Natural killer cell (primary cell): ENCODE measurements at regions not wholly inside any gene's neighbourhood (a gene's known extent, or its start where the extent isn't known, plus 50 kb on each side); places are given as distances from the start of the nearest gene placed in this dataset.

Experiments used
- ATAC-seq, 3 donors: fragments of 150-1000 bp in 2 of 3; fragments of 200-7000 bp in 1 of 3; cut with Tn5 transposase; 1 replicate in 1 of 3; 2 replicates in 2 of 3; pipeline ENCODE4 v1.10.0; 2021; ENCODE audit warnings: mild to moderate bottlenecking in 2 of 3, moderate library complexity in 2 of 3
- DNase-seq, 2 donors: peaks; one replicate each; pipeline versions ENCODE4 v3.0.0 to v3.0.0-alpha.2; 2013 to 2021; ENCODE audit warnings: mixed read lengths in 1 of 2
- H3K27ac ChIP-seq: one replicate; pipeline ENCODE4 v1.5.1; 2013; ENCODE audit warnings: mild to moderate bottlenecking, low read length
- H3K27me3 ChIP-seq: one replicate; pipeline ENCODE4 v1.6.1; 2013; ENCODE audit warnings: low read length; ENCODE audit not compliant: control insufficient read depth, insufficient read depth
- H3K36me3 ChIP-seq: one replicate; pipeline ENCODE4 v1.6.1; 2013; ENCODE audit warnings: low read length; ENCODE audit not compliant: control insufficient read depth, insufficient read depth
- H3K4me1 ChIP-seq: one replicate; pipeline ENCODE4 v1.6.1; 2013; ENCODE audit warnings: low read length; ENCODE audit not compliant: control insufficient read depth, insufficient read depth
- H3K4me3 ChIP-seq: one replicate; pipeline ENCODE4 v1.5.1; 2013; ENCODE audit warnings: low read length
- H3K9me3 ChIP-seq: one replicate; pipeline ENCODE4 v1.6.1; 2013; ENCODE audit warnings: low read length; ENCODE audit not compliant: control insufficient read depth, insufficient read depth
- H3K27ac Mint-ChIP-seq, 2 donors: one replicate each; pipeline ENCODE4 v1.8.0; 2022; ENCODE audit warnings: mild to moderate bottlenecking in 2 of 2, mixed read lengths in 2 of 2, moderate library complexity in 1 of 2
- H3K27me3 Mint-ChIP-seq, 2 donors: one replicate each; pipeline ENCODE4 v1.8.0; 2022; ENCODE audit warnings: low read depth in 2 of 2, mixed read lengths in 2 of 2
- H3K36me3 Mint-ChIP-seq: one replicate; pipeline ENCODE4 v1.8.0; 2022; ENCODE audit warnings: mixed read lengths
- H3K4me1 Mint-ChIP-seq, 2 donors: one replicate each; pipeline ENCODE4 v1.8.0; 2022; ENCODE audit warnings: mixed read lengths in 2 of 2
- H3K4me3 Mint-ChIP-seq: one replicate; pipeline ENCODE4 v1.8.0; 2022; ENCODE audit warnings: mild to moderate bottlenecking, moderate library complexity, mixed read lengths
- H3K9me3 Mint-ChIP-seq, 2 donors: one replicate each; pipeline ENCODE4 v1.8.0; 2022; ENCODE audit warnings: mixed read lengths in 2 of 2
- whole genome bisulfite sequencing: methylation state at CpG from one replicate; pipeline ENCODE4 v1.1.7; 2013; ENCODE audit warnings: missing lambda C conversion rate; ENCODE audit not compliant: insufficient coverage; 5-methylcytosine and 5-hydroxymethylcytosine counted together
- intact Hi-C: fragments of 100-400 bp; cut with micrococcal nuclease; formaldehyde crosslinking; loops from one replicate; pipeline ENCODE4 v1.14.2; 2022
- TF ChIP-seq, protein P1 (sequence below): fragments of 200-600 bp; IDR thresholded peaks from one replicate; pipeline ENCODE4 v1.8.0; 2022; ENCODE audit warnings: antibody characterized with exemption

DNA sequence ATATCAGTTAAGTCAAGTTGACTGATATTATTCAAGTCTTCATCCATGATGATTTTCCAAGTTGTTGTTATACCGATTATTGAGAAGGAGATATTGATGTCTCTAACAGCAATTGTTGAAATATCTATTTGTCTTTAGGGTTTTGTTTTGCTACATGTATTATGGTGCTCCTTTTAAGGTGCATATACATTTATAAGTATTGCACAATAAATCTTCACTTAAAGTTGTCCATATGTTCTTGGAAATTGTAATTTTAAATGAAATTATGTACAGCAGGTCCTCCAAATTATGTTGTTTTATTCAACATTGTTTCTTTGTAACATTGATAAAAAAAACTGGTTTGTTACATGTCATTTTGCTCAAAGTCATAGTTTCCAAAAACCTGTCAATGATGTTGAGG is 650.7 kb upstream of the CITED2 start:
- H3K4me3 ChIP-seq: no peak overlapping the region
- Mint-ChIP-seq H3K27me3 (peaks cover 0 to 2% of the 10 kb centered on the region in 2 donors), H3K27ac (no peak overlapping the region), H3K9me3 (peaks cover 9 to 13% of the 10 kb centered on the region in 2 donors), H3K36me3 (peaks cover 14% of the 10 kb centered on the region), H3K4me3 (no peak overlapping the region), H3K4me1 (peaks cover 0 to 7% of the 10 kb centered on the region in 2 donors)
- H3K9me3 ChIP-seq: peaks cover 4% of the 10 kb centered on the region
- no peaks in the 10 kb centered on the region for H3K36me3 ChIP-seq
- WGBS: 80% methylated on average over 1 of the region's 1 CpG
- TF ChIP-seq, protein P1, sequence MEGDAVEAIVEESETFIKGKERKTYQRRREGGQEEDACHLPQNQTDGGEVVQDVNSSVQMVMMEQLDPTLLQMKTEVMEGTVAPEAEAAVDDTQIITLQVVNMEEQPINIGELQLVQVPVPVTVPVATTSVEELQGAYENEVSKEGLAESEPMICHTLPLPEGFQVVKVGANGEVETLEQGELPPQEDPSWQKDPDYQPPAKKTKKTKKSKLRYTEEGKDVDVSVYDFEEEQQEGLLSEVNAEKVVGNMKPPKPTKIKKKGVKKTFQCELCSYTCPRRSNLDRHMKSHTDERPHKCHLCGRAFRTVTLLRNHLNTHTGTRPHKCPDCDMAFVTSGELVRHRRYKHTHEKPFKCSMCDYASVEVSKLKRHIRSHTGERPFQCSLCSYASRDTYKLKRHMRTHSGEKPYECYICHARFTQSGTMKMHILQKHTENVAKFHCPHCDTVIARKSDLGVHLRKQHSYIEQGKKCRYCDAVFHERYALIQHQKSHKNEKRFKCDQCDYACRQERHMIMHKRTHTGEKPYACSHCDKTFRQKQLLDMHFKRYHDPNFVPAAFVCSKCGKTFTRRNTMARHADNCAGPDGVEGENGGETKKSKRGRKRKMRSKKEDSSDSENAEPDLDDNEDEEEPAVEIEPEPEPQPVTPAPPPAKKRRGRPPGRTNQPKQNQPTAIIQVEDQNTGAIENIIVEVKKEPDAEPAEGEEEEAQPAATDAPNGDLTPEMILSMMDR: no peak
- no peak overlapping the region for H3K27ac ChIP-seq
- intact Hi-C loops: no loop called here
- DNase-seq (no peak), ATAC-seq (no peak)
- no peaks in the 10 kb centered on the region for H3K4me1 ChIP-seq
- H3K27me3 ChIP-seq: no peaks in the 10 kb centered on the region

DNA sequence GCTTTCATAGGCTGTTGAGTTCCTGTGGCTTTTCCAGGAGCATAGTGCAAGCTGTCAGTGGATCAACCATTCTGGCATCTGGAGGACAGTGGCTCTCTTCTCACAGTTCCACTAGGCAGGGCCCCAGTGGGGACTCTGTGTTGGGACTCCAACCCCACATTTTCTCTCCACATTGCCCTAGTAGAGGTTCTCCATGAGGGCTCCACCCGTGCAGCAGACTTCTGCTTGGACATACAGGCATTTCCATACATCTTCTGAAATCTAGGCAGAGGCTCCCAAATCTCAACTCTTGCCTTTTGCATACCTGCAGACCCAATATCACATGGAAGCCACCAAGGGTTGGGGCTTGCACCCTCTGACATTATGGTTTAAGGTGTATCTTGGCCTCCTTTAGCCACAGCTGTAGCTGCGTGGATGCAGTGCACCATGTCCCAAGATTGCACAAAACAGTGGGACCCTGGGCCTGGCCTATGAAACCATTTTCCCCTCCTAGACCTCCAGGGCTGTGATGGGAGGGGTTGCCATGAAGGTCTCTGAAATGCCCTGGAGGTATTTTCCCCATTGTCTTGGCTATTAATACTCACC is 645.9 kb upstream of the CITED2 start:
- no peaks in the 10 kb centered on the region for H3K27me3 Mint-ChIP-seq
- H3K27ac ChIP-seq: no peak overlapping the region
- no peak overlapping the region for H3K4me3 ChIP-seq
- H3K36me3 Mint-ChIP-seq: no peaks in the 10 kb centered on the region
- no peaks in the 10 kb centered on the region for H3K36me3 ChIP-seq
- DNase-seq (no peak), ATAC-seq (no peak)
- H3K4me1 Mint-ChIP-seq: no peaks in the 10 kb centered on the region
- no peak overlapping the region for H3K4me3 Mint-ChIP-seq
- no peaks in the 10 kb centered on the region for H3K4me1 ChIP-seq
- H3K27ac Mint-ChIP-seq: no peak overlapping the region
- intact Hi-C loops: no loop called here
- peaks cover 8 to 9% of the 10 kb centered on the region in 2 donors for H3K9me3 Mint-ChIP-seq
- H3K9me3 ChIP-seq: peaks cover 8% of the 10 kb centered on the region
- H3K27me3 ChIP-seq: no peaks in the 10 kb centered on the region
- 90% methylated on average over 2 of the region's 2 CpGs for WGBS
- TF ChIP-seq, protein P1: no peak

DNA sequence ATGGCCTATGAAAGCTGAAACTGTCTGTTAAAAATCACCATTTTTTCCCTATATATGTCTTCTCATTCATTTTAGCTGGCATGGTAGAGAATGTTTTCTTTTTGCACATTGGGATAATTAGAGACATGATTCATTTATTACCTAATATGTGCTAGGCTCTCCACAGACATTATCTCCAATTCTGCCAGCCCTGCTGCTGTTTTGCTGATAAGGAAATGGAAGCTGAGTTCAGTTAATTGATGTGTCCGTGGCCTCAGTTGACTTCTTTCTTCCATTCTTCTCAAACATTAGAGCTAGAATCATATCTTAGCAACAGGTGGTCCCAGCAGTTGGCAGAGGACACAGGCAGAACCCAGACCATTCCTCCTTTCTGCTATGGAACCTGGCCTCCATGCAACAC is 644.1 kb upstream of the CITED2 start:
- 80% methylated on average over 1 of the region's 1 CpG for WGBS
- Histone ChIP-seq H3K36me3 (no peaks in the 10 kb centered on the region), H3K27ac (no peak overlapping the region), H3K9me3 (peaks cover 8% of the 10 kb centered on the region), H3K4me1 (no peaks in the 10 kb centered on the region), H3K27me3 (no peaks in the 10 kb centered on the region), H3K4me3 (no peak overlapping the region)
- Mint-ChIP-seq H3K27ac (no peak overlapping the region), H3K9me3 (peaks cover 7 to 11% of the 10 kb centered on the region in 2 donors), H3K27me3 (no peaks in the 10 kb centered on the region), H3K4me3 (no peak overlapping the region), H3K4me1 (no peaks in the 10 kb centered on the region), H3K36me3 (no peaks in the 10 kb centered on the region)
- DNase-seq (no peak), ATAC-seq (no peak)
- TF ChIP-seq, protein P1: no peak
- intact Hi-C loops: no loop called here

DNA sequence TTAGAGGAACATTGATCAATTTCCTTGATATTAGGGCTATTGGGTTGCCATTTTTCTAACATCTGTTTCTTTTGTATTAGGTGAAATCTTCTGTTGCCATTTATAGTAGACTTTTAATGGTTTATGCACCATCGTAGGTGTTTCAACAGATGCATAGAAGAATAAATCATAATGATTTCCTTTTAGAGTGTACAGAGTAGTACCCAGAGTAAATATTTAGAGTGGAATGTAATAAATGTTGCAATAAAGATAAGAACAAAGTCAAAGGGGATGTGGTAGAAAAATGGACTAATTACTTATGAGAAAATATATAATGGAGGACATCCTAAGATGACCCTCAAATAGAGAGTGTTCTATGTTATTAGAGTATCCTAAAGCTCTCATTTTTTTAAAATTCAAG is 643.0 kb upstream of the CITED2 start:
- intact Hi-C loops: no loop called here
- DNase-seq (no peak), ATAC-seq (no peak)
- H3K4me1 ChIP-seq: no peaks in the 10 kb centered on the region
- Mint-ChIP-seq H3K4me1 (no peaks in the 10 kb centered on the region), H3K27me3 (no peaks in the 10 kb centered on the region), H3K4me3 (no peak overlapping the region), H3K9me3 (peaks cover 5 to 11% of the 10 kb centered on the region in 2 donors), H3K36me3 (no peaks in the 10 kb centered on the region), H3K27ac (no peak overlapping the region)
- peaks cover 8% of the 10 kb centered on the region for H3K9me3 ChIP-seq
- no peaks in the 10 kb centered on the region for H3K36me3 ChIP-seq
- TF ChIP-seq, protein P1: no peak
- 100% methylated on average over 1 of the region's 1 CpG for WGBS
- H3K27ac ChIP-seq: no peak overlapping the region
- H3K4me3 ChIP-seq: no peak overlapping the region
- H3K27me3 ChIP-seq: no peaks in the 10 kb centered on the region
